GM21526 (cell line): ENCODE measurements at regions not wholly inside any gene's neighbourhood (a gene's known extent, or its start where the extent isn't known, plus 50 kb on each side); places are given as distances from the start of the nearest gene placed in this dataset.

Source experiments
- ATAC-seq: cut with Tn5 transposase; IDR thresholded peaks from one replicate; pipeline ENCODE4 v1.9.1; 2021; ENCODE audit warnings: moderate library complexity; ENCODE audit not compliant: unreplicated experiment, low FRiP score

DNA sequence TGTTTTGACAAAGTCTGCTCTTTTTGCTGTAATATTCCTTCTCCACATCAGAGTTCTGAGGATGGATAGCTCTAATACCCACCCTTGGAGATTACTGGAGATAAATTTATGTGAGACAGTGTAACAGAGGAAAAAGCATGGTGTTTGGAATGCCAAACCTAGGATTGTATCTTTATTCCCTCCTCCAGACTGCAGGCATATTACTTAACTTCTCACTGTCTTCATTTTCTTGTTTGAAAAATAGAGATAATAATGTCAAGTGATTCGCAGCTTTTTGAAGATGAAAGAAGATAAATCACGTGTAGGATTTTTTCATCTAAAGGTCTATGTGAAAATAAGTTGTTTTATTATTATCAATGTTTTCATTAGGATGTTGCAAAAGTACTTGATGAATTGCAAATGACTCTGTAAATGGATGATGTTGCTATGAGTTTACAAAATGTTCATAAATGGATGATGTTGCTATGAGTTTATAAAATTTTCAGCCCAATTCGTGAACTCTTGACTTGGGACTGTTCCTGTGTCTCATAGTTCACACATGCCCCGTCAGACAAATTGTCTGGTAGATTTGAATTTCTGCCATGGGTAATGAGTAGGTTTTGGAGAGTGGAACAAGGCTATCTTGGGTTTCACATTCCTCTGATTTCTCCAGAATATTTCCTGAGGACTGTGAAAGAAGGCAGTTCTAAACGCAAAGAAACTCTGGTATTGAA lies 113.1 kb upstream of the IGFBP3 start:
- ATAC-seq, result no peak

GRCh38 chr7:46033592-46033991 lies 112.5 kb upstream of the IGFBP3 start:
- no peak for ATAC-seq

DNA sequence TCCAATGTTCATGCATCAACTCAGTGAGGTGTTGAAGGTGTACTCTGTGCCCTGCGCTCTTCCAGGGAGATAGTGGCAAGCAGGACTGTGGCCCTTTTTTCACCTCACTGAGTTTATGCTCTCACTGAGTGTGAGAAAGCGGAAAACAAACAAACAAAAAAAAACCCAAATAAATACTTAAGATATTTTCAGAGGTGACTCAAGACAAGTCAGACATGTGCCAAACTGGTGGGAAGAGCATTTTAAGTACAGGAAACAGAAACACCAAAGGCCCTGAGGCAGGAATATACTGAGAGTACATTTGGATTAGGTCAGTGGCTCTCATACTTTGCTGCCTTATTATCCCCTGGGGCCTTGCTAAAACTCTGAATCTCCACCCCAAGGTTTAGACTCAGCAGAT lies 111.9 kb upstream of the IGFBP3 start:
- ATAC-seq, result no peak

DNA sequence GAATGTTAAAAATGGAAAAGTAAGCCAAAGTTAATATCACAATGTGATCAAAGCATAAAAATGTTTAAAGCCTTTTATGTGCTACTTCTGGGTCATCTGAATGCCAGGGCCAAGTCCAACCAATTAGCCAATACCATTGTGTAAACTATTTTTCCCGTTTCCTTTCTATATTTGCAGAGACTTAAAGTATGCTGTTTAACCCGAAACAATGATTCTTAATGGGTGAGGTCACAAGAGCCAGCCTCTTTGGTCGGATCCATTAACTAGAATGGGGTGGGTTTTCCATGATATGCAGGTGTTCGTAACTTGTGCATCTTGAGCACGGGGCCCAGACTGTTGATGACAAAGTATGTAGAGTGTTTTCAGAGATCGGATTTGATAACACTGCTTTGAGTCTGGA lies 111.3 kb upstream of the IGFBP3 start:
- ATAC-seq, result no peak

GRCh38 chr7:46029111-46029704 lies 108.1 kb upstream of the IGFBP3 start:
- no peak for ATAC-seq

GRCh38 chr7:46028246-46028645 lies 107.2 kb upstream of the IGFBP3 start:
- ATAC-seq, result no peak

DNA sequence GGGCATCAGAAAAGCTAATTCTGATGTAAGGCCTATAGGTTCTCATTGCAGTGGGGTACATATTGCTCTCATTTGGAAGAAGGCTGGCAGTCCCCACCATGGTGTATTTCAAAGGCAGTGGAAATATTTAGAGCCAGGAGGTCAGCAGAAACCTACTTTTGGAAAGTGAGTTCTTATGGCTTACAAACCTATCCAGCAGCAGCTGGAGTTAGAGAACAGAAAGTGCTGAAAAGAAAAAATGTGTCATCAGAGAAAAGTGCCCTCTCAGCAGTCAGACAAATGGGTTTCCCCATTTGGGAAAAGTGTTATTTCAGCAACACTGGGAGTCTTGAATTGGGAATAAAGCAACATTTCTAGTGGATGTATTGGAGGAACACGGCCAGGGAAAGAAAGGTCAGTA lies 105.7 kb upstream of the IGFBP3 start:
- no peak for ATAC-seq

GRCh38 chr7:46024263-46024916 lies 103.3 kb upstream of the IGFBP3 start:
- ATAC-seq, result no peak

DNA sequence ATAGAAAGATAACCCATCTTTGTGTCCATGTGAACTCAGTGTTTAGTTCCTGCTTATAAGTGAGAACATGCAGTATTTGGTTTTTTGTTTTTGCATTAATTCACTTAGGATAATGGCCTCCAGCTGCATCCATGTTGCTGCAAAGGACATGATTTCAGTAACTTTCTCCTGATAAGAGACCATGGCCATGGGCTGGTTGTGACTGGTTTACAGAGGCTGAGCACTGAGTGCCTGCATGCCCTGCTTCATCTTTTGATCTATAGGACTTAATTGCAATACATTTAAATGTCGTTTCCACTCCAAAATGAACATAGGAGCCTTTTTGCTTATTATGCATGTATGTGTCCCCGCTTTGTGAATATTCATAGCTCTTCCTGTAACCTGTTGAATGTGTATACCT lies 101.3 kb upstream of the IGFBP3 start:
- no peak for ATAC-seq

GRCh38 chr7:46015107-46015868 lies 94.2 kb upstream of the IGFBP3 start:
- no peak for ATAC-seq

DNA sequence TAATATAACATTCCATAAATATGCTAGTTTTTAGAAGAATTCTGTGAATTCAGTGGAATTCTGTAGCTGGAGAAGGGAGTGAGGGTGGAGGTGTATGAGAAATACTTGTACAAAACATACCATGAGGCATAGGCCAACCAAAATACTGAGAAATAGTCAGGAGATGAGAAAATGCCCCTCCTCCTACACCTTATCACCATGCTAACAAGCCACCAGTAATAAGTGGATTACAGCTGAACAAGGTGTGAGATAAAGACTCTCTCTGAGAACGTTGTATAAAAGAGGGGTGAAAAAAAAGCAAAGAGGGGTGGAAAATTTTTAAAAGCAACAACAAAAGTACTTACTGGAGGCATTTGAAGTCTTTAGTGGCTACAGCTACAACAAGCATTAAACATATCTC lies 90.4 kb upstream of the IGFBP3 start:
- no peak for ATAC-seq

- no peak for ATAC-seq
These were observed 90.0 kb upstream of the IGFBP3 start for GRCh38 chr7:46011059-46011458.

DNA sequence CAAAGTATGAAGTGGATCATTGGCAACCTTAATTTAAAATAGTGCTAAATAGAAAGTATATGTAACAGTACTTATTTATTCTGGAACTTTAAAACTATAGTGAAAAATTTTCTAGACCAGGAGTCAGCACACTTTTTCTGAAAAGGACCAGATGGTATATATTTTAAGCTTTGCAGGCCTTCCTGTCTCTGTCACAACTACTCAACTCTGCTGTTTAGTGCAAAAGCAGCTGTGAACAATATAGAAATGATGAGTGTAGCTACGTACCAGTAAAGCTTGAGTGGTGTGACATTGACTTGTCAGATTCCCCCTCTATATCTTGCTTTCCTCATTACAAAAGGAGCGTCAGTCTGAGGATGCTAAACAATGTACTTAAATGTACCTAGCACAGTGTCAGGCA lies 88.1 kb upstream of the IGFBP3 start:
- ATAC-seq, result no peak

- no peak for ATAC-seq
These were observed 87.0 kb upstream of the IGFBP3 start for GRCh38 chr7:46007990-46008643.

- no peak for ATAC-seq
These were observed 86.1 kb upstream of the IGFBP3 start for GRCh38 chr7:46007194-46007593.

GRCh38 chr7:46006723-46007122 lies 85.7 kb upstream of the IGFBP3 start:
- no peak for ATAC-seq

DNA sequence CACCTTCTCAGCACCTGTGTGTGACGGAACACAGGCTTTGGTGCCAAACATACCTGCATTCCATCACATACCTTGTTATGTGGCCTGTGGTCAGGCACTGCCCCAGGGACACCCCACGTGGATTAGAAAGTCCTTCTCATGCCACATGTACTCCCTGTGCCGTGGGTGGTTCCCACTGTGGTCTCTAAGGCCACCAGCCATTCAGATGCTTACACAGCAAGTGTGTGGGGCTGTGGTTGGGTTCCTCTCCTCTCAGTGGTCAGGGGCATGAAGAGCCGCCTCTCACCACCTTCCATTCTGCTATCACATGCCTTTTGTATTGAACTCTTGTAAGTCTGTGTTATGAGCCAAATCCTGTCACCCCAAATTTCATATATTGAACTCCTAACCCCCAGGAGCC lies 85.1 kb upstream of the IGFBP3 start:
- ATAC-seq, result no peak

- no peak for ATAC-seq
These were observed 83.9 kb upstream of the IGFBP3 start for GRCh38 chr7:46004965-46005364.

GRCh38 chr7:46003896-46004875 lies 83.1 kb upstream of the IGFBP3 start:
- ATAC-seq, result no peak

GRCh38 chr7:46003161-46003560 lies 82.1 kb upstream of the IGFBP3 start:
- ATAC-seq, result no peak
